Right lobe of liver (tissue), 4 donors: ENCODE measurements at regions not wholly inside any gene's neighbourhood (a gene's known extent, or its start where the extent isn't known, plus 50 kb on each side); places are given as distances from the start of the nearest gene placed in this dataset.

Experiments used
- CTCF ChIP-seq, 4 donors: fragments of 200-600 bp in 3 of 4; fragments of 450-650 bp in 1 of 4; IDR thresholded peaks; one replicate each; pipeline versions ENCODE4 v1.5.1 to v1.8.0; 2016 to 2022; ENCODE audit warnings: antibody characterized with exemption in 4 of 4, mild to moderate bottlenecking in 2 of 4
- POLR2A ChIP-seq: fragments of 450-650 bp; IDR thresholded peaks from one replicate; pipeline ENCODE4 v1.6.1; 2017; ENCODE audit warnings: antibody characterized with exemption, mild to moderate bottlenecking
- donor health status: DM: no; HTN: no; CAD: no.
- donor health status: DM: no; HTN: no; CAD: no.
- donor health status: DM: no; HTN: yes; CAD: no.

DNA sequence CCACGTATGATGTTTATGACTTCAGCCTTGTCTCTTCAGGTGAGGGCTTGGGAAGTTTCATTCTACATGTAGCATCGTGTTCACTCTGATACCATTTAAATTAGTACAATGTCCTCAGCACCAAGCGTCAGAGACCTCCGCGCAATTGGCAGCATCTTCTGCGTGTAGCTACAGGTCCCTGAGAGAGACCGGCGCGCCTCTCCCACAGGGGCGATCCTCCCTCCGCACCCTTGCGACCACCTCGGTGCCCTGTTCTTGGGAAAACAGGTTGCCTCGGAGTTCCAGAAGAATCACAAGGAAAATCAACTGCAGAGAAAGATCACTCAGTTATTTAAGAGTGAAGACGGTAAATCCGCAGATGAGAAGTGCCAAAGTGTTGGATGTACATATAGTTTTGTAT lies 206.2 kb downstream of the GATA3 start:
- TF ChIP-seq POLR2A (no peak), CTCF (IDR thresholded peaks at IDR 0.05) (no peak)
